ENCODE measurements at regions not wholly inside any gene's neighbourhood (a gene's known extent, or its start where the extent isn't known, plus 50 kb on each side); places are given as distances from the start of the nearest gene placed in this dataset.

DNA sequence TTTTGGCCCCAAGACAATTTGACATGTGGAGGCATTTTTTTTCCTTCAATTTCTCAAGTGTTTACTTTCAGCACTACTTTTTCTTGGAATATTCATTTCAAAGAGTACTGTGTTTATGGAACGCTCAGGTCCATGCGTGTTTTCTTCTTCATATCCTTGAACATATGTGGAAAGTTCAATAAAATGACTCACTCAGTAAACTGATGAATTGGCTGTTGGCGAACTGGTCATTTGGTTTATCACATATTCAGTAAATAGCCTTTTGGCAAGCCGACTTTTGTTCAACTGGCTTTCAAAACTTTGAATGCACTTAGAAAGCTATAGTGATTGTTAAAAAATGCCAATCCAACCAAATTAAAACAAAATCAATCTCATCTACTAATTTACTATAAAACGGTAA, 964.6 kb upstream of the SLC35B3 start:
- TF ChIP-seq, protein P1, sequence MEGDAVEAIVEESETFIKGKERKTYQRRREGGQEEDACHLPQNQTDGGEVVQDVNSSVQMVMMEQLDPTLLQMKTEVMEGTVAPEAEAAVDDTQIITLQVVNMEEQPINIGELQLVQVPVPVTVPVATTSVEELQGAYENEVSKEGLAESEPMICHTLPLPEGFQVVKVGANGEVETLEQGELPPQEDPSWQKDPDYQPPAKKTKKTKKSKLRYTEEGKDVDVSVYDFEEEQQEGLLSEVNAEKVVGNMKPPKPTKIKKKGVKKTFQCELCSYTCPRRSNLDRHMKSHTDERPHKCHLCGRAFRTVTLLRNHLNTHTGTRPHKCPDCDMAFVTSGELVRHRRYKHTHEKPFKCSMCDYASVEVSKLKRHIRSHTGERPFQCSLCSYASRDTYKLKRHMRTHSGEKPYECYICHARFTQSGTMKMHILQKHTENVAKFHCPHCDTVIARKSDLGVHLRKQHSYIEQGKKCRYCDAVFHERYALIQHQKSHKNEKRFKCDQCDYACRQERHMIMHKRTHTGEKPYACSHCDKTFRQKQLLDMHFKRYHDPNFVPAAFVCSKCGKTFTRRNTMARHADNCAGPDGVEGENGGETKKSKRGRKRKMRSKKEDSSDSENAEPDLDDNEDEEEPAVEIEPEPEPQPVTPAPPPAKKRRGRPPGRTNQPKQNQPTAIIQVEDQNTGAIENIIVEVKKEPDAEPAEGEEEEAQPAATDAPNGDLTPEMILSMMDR (IDR thresholded peaks at IDR 0.05 in 8 of 11, conservative IDR thresholded peaks at IDR 0.05 in 3 of 11) = no peak
- no peak for TF ChIP-seq POLR2AphosphoS5 (IDR thresholded peaks at IDR 0.05)

Data from spleen (tissue), 7 donors.